ENCODE measurements at regions not wholly inside any gene's neighbourhood (a gene's known extent, or its start where the extent isn't known, plus 50 kb on each side); places are given as distances from the start of the nearest gene placed in this dataset.

GRCh38 chr5:142501890-142502289 lies 177.1 kb upstream of the SPRY4 start:
- POLR2A ChIA-PET (ENCODE audit: low non-redundant PET): no interaction called here
- CTCF ChIA-PET: interaction anchor here (0.6 kb wide), 1 partner anchor 154 kb away, joined by 3 read pairs; no protein-coding TSS in a partner anchor
- TF ChIP-seq, protein P1, sequence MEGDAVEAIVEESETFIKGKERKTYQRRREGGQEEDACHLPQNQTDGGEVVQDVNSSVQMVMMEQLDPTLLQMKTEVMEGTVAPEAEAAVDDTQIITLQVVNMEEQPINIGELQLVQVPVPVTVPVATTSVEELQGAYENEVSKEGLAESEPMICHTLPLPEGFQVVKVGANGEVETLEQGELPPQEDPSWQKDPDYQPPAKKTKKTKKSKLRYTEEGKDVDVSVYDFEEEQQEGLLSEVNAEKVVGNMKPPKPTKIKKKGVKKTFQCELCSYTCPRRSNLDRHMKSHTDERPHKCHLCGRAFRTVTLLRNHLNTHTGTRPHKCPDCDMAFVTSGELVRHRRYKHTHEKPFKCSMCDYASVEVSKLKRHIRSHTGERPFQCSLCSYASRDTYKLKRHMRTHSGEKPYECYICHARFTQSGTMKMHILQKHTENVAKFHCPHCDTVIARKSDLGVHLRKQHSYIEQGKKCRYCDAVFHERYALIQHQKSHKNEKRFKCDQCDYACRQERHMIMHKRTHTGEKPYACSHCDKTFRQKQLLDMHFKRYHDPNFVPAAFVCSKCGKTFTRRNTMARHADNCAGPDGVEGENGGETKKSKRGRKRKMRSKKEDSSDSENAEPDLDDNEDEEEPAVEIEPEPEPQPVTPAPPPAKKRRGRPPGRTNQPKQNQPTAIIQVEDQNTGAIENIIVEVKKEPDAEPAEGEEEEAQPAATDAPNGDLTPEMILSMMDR (conservative IDR thresholded peaks at IDR 0.05; ENCODE audit: low read depth): no peak
- DNase-seq (ENCODE audit: low spot score): no peak
- H3K27ac ChIP-seq: no peak overlapping the region

DNA sequence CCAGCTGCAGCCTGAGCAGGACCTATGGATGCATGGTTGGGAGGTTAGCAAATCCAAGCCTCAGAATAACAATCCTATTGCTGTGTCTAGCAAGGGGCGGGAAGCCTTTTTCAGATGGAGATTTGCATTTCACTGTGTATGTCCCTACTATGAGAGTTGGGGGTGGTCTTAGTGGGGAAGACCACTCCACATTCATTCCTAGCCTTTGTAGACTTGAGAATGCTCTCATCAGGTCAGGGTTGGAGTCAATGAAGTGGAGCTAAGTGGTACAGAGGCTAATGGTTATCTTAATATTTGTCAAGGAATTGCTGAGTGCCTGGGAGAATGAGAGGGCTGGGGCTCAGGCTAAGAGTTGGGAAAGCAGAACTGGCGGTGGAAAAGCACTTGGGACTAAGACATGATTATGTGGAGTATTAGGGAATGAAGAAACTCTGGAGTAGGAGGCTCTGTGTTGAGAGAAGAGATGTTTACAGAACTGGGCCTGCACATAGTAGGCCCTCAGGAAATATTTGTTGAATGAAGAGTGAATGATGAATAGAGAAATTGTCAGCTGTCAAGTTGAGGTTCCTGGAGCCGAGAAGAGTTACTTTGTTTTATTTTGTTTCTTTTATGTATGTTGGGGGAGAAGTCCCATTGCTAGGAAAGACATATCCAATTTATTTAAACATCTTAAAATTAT lies 175.5 kb upstream of the SPRY4 start:
- no peak overlapping the region for H3K27ac ChIP-seq
- TF ChIP-seq, protein P1 (conservative IDR thresholded peaks at IDR 0.05; ENCODE audit: low read depth): no peak
- no peak for DNase-seq (ENCODE audit: low spot score)
- CTCF ChIA-PET: interaction anchor here (0.6 to 0.7 kb wide), 2 partner anchors 96 to 331 kb away, joined by 3 to 4 read pairs; no protein-coding TSS in a partner anchor
- POLR2A ChIA-PET (ENCODE audit: low non-redundant PET): no interaction called here

DNA sequence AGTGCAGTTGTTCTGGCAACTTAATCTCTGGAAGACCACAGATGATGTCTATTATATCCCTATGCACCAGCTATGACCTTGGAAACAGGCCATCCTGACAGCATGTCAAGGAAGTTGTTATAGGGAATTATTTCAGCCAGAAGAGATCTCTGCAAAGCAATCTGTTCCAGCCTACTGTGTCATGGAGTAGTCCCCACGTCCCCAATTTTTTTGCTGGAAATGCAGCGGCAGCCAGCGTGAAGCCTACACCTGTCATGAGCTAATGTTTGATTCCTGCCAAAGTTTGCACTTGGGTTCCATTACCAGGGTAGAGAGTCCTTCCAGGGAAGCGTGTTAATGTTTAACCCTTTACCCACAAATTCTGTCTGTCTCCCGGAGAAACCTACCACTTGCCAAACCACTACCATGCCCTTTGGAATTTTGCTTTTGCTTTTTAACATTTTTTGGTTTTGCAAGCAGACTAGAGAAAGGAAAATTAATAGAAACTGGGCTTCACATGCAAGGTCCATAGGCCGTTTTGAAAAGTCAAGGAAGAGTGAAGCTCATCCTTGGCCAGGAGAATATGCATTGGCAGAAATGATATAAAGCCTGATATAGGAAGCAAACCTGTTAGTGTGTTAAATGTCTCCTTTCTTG lies 174.9 kb upstream of the SPRY4 start:
- ChIA-PET CTCF (interaction anchor here (0.7 kb wide), 1 partner anchor 330 kb away, joined by 4 read pairs; no protein-coding TSS in a partner anchor), POLR2A (ENCODE audit: low non-redundant PET) (no interaction called here)
- no peak for DNase-seq (ENCODE audit: low spot score)
- no peak overlapping the region for H3K27ac ChIP-seq
- TF ChIP-seq, protein P1 (conservative IDR thresholded peaks at IDR 0.05; ENCODE audit: low read depth): no peak

DNA sequence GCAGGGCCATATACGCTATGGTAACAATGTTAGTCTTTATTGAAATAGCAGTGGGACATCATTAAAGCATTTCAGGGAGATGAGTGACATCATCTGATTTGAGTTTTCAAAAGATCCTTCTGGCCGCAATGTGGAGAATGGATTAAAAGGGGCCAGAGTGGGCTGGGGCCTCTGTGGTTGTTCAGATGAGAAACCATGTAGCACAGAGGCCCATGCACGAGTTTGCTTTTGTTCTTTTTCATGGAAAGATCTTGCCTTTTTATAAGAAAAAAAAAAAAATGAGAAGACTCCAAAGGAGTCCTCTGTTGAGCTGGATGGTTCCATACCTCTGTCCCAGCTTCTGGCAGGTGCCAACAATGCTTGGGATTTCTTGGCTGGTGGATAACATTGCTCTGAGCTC lies 173.5 kb upstream of the SPRY4 start:
- ChIA-PET POLR2A (ENCODE audit: low non-redundant PET) (no interaction called here), CTCF (interaction anchor here (0.5 to 0.7 kb wide), 3 partner anchors 355 to 389 kb away, joined by 3 to 6 read pairs (median 4); no protein-coding TSS in a partner anchor)
- TF ChIP-seq, protein P1 (conservative IDR thresholded peaks at IDR 0.05; ENCODE audit: low read depth): no peak
- H3K27ac ChIP-seq: no peak overlapping the region
- no peak for DNase-seq (ENCODE audit: low spot score)

GRCh38 chr5:142495531-142495930 lies 170.7 kb upstream of the SPRY4 start:
- ChIA-PET CTCF (no interaction called here), POLR2A (ENCODE audit: low non-redundant PET) (no interaction called here)
- DNase-seq (ENCODE audit: low spot score): no peak
- TF ChIP-seq, protein P1 (conservative IDR thresholded peaks at IDR 0.05; ENCODE audit: low read depth): no peak
- no peak overlapping the region for H3K27ac ChIP-seq

- DNase-seq (ENCODE audit: low spot score): no peak
- no peak overlapping the region for H3K27ac ChIP-seq
- POLR2A ChIA-PET (ENCODE audit: low non-redundant PET): no interaction called here
- CTCF ChIA-PET: no interaction called here
- TF ChIP-seq, protein P1 (conservative IDR thresholded peaks at IDR 0.05; ENCODE audit: low read depth): no peak
Observed at GRCh38 chr5:142493875-142494518, 169.2 kb upstream of the SPRY4 start.
